ENCODE measurements at regions not wholly inside any gene's neighbourhood (a gene's known extent, or its start where the extent isn't known, plus 50 kb on each side); places are given as distances from the start of the nearest gene placed in this dataset.

DNA sequence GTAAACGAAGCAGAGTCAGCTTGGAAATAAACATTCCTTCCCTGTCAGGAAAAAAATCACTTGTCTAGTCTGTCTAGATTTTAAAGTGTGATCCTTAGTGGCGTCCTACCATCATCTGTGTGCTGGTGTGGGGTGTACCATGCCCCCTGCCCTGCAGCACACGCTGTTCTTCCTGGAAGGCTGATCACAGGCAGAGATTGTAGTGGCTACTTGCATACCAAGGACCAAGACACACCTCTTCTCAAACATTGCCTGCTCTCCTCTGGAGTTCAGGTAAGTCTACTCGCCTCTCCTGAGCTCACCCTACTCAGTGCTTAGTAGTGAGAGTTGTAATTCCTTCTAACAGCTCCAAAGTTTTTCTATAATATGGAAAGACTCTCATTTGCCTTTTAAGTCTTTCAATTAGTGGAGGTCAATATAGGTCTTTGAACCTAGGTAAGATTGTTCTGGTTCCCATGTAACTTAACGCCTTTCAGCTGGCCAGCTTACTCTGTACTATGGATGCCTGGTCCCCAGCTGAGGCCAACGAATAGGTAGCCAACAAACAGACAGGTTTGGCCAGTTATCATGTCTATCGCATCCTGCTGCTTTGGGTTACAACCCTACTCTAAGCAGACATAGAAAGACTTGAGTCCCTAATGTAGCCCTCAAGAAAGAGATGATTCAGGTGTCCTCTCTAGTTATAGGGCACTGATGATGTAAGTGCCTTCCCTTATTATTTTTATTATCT is 55.4 kb downstream of the XCL1 start:
- DNase-seq (ENCODE audit: low read depth), result no peak

DNA sequence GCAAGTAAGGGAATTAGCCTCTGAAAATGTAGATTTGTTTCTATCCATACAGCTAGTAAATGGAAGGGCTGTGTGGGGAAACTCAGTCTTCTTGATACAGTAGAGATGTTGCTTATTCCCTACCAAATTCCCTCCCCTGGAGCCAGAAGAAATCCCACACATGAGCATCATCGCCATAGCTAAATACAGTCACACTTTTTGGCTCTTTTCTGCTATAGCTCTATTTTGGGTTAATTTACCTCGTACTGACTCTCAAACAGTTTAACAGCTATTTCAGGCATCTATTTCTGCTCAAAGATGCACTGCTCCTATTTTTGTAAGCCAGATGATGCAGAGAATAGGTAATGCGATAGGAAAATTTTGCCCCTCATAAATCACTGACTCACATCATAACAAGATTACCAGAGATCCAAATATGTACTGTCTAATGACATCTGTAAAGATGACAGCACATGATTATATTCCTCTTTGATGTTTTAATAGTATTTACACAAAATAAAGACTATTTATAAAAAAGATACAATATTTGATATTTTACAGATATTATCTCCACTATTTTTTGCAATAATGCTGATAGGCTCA is 58.6 kb downstream of the XCL1 start:
- no peak for DNase-seq (ENCODE audit: low read depth)

DNA sequence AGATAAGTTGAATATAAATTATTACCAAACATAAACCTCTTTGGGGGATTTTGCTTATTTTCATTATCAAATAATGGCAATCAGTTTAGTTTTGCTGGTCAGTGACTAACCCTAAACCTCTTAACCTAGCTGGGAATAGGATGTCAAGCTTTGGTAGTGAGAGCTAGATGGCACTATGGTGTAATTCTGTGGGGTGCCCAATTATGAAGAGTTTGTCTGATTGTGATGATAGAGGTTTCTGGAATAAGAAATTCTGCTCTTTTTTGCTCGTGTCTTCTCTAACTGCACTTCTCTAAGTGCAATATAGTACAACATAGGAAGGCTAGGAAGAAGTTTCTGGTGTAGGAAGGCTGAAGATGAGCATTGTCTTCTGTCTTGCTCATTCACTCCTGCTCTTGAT is 59.8 kb downstream of the XCL1 start:
- DNase-seq (ENCODE audit: low read depth), result no peak

DNA sequence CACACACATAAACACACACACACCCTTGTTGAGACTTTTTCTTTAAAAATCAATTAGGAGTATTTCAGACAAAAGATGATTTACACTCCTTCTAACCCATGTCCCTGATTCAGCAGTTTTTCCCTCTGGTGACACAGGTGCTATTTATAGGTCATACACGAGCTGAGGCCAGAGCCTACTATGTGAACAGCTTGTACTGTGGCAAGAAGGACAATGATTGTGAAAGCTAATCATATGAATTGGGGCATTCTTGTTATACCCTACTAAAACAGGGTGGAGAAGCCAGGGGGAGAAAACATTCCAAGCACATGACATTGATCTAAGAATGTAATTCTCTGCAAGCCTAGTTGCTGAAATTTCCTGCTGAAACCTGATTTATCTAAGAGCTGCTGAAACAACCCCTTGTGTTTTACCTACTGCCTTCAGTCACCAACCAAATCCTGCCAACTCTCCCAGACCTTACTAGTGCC is 60.3 kb downstream of the XCL1 start:
- no peak for DNase-seq (ENCODE audit: low read depth)

DNA sequence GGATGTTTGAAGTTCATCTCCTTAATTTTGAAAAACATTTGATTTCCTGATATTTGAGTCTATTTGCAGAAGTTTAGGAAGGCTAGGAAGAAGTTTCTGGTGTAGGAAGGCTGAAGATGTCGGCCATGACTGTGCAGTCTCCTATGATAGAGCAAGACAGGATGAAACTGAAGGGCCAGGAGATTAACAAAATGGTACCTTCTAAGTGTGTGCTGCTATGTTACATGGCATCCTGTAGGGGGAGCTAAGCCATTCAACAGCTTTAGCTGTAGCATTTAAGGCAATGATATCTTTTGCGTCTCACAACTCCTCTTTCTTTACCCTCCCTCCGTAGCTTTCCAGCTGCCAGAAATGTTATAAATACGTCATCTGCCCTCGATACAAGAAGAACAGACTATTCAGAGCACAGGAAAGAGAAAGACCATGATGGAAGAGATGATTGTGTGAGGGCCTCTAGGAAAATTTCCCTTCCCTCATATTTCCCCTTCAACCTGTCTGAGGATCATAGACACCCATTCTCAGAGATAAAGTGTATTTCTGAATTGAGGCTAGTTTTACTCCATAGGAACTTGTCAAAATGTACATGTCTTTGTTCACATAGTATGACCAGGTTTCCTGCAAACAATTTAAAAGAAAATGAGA is 61.1 kb downstream of the XCL1 start:
- DNase-seq (ENCODE audit: low read depth), result peak; percentile 59

DNA sequence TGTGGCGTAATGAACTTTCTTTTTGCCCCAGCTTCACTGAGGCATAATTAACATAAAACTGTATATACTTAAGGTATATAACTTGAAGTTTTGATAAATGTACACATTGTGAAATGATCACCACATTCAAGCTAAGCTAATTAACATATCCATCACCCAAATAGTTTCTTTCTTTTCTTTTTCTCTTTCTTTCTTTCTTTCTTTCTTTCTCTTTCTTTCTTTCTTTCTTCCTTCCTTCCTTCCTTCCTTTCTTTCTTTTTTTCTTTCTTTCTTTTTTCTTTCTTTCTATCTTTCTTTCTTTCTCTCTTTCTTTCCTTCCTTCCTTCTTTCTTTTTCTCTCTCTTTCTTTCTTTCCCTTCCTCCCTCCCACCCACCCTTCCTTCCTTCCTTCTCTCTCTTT is 62.5 kb downstream of the XCL1 start:
- DNase-seq (ENCODE audit: low read depth), result no peak

DNA sequence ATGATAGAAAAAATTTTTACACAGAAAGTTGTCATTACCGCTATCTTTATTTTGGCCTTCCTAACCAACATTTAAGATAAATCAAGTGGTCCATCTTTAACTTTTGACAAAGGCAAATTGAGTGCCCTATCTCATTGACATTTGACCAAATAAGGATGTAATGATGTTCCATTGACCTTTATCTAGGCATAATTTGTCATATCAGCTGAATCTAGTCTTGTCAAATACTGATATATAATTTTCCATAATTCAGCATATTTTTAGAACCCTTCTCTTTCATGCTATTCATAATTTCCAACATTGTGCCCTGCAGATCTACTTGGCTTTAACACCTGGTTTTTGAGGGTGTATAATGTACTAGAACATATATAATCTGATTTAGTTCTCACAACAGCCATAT is 63.8 kb downstream of the XCL1 start:
- DNase-seq (ENCODE audit: low read depth), result no peak

DNA sequence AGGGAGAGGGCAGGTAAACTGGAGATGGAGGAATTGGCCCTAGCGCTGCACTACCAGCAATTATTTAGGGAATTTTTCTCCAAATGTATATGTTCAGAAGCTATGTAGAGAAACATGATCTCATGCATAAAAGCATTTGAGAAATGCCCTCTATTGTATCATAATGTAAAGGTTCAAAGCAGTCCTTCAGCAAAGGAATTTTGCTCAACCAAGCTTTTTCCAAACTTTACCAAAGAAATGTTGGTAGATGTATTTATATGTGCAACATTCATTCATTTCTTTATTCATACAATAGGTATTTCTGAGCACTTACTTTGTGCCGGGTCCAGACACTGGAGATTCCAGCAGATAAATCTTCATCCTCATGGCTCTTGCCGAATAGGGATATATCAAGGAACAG is 64.4 kb downstream of the XCL1 start:
- no peak for DNase-seq (ENCODE audit: low read depth)

DNA sequence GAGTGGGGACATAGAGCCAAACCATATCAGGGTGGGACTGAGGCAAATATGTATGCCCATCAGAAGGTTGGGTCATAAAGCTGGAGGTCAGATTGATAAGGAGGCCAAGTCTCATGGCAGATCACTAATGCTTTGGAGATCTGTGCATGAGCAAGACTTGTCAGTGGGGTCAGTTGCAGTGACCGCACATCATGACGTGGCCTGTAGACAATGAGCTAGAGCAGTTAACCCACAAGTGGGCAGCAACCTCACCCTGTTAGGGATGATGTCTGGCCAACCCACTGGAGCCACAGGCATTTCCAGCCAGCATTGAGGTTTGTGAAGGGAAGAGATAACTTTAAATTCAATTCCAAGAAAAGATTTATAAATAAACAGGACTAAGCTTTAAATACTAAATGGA is 66.7 kb downstream of the XCL1 start:
- DNase-seq (ENCODE audit: low read depth), result peak; percentile 36

Measured in ELR (cell line).